SIG-M5 treated with dmso at 0.1 percent for 504 hours (cell line): ENCODE measurements at regions not wholly inside any gene's neighbourhood (a gene's known extent, or its start where the extent isn't known, plus 50 kb on each side); places are given as distances from the start of the nearest gene placed in this dataset.
"Not testable (repeated sequence)": the region's sequence is repeated elsewhere in the genome, so short reads cannot be mapped to it uniquely, and the experiment has no call there.

Experiments
- DNase-seq: peaks from one replicate; lab custom pipeline; 2025; ENCODE audit not compliant: unreplicated experiment; lab: John Stamatoyannopoulos, UW

- DNase-seq: no peak
Observed at GRCh38 chr4:134628066-134628465, 426.5 kb upstream of the PABPC4L start.

- no peak for DNase-seq
Observed at GRCh38 chr4:134627366-134627765, 425.8 kb upstream of the PABPC4L start.

- DNase-seq: no peak
Observed at GRCh38 chr4:134624365-134624764, 422.8 kb upstream of the PABPC4L start.

- not testable (repeated sequence) for DNase-seq
Observed at GRCh38 chr4:134622626-134623575, 421.3 kb upstream of the PABPC4L start.

GRCh38 chr4:134622199-134622598 is 420.6 kb upstream of the PABPC4L start:
- no peak for DNase-seq

GRCh38 chr4:134621715-134622114 is 420.1 kb upstream of the PABPC4L start:
- not testable (repeated sequence) for DNase-seq

GRCh38 chr4:134610956-134611355 is 409.4 kb upstream of the PABPC4L start:
- no peak for DNase-seq

- no peak for DNase-seq
Observed at GRCh38 chr4:134610172-134610571, 408.6 kb upstream of the PABPC4L start.

GRCh38 chr4:134601706-134602105 is 400.1 kb upstream of the PABPC4L start:
- DNase-seq: no peak

- no peak for DNase-seq
Observed at GRCh38 chr4:134591326-134591725, 389.7 kb upstream of the PABPC4L start.

- DNase-seq: no peak
Observed at GRCh38 chr4:134585972-134586371, 384.4 kb upstream of the PABPC4L start.

- no peak for DNase-seq
Observed at GRCh38 chr4:134567461-134567860, 365.9 kb upstream of the PABPC4L start.

- DNase-seq: no peak
Observed at GRCh38 chr4:134560728-134561127, 359.1 kb upstream of the PABPC4L start.

GRCh38 chr4:134552063-134552462 is 350.5 kb upstream of the PABPC4L start:
- DNase-seq: no peak

- DNase-seq: no peak
Observed at GRCh38 chr4:134551348-134551747, 349.8 kb upstream of the PABPC4L start.

- DNase-seq: no peak
Observed at GRCh38 chr4:134548052-134548628, 346.6 kb upstream of the PABPC4L start.

GRCh38 chr4:134546279-134546678 is 344.7 kb upstream of the PABPC4L start:
- no peak for DNase-seq

- no peak for DNase-seq
Observed at GRCh38 chr4:134544303-134544770, 342.7 kb upstream of the PABPC4L start.

GRCh38 chr4:134540588-134540987 is 339.0 kb upstream of the PABPC4L start:
- DNase-seq: no peak

- no peak for DNase-seq
Observed at GRCh38 chr4:134539729-134540231, 338.2 kb upstream of the PABPC4L start.

GRCh38 chr4:134537701-134538100 is 336.1 kb upstream of the PABPC4L start:
- no peak for DNase-seq

- no peak for DNase-seq
Observed at GRCh38 chr4:134533068-134533467, 331.5 kb upstream of the PABPC4L start.
